ENCODE measurements at regions not wholly inside any gene's neighbourhood (a gene's known extent, or its start where the extent isn't known, plus 50 kb on each side); places are given as distances from the start of the nearest gene placed in this dataset.
"Not testable (repeated sequence)": the region's sequence is repeated elsewhere in the genome, so short reads cannot be mapped to it uniquely, and the experiment has no call there.

DNA sequence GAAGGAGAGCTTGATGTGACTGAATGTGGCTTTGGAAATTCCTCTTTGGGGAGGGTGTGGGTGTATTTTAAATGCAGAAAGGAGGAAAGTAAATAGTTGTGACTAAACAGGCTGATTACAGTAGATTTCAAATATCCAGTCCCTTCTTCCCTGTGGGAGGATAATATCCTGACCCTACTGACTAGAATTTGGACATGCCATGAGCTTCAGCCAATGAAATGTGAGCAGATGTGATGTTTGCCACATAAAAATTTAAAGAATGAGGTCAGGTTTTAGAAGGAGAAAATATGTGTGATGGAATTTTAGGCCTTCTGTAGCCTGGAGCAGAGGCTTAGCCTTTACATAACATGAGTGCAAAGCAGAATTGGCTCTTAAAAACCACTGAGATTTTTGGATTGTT is 1218.9 kb downstream of the ROBO2 start:
- FAIRE-seq = no peak

DNA sequence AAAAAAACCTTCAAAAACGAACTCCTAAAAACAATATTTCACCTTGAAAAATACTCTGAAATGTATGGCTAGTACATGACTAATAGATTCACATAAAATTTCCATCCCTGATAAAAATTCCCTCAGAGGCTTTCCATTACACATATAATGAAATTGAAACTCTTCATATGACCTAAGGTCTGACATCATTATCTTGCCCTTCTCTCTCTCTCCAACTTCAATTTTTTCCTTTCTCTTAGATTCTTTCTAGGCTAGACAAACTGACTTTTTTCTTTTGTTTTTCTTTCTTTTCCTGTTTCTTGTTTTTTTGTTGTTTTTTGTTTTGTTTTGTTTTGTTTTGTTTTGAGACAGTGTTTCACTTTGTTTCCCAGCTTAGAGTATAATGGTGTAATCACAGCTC is 1220.5 kb downstream of the ROBO2 start:
- no peak for FAIRE-seq

DNA sequence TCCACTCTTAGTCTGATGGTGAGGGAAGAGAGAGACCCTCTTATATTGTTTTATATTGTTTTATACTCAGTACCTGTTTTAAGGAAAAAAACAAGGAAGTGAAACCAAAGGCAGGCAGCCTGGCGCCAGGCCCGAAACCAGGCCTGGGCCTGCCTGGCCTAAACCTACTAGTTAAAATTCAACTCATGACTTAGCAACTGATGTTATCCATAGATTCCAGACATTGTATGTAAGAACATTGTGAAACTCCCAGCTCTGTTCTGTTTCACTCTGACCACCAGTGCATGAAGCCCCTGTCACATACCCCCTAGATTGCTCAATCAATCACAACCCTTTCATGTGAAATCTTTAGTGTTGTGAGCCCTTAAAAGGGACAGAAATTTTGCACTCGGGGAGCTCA is 1226.7 kb downstream of the ROBO2 start:
- not testable (repeated sequence) for FAIRE-seq

DNA sequence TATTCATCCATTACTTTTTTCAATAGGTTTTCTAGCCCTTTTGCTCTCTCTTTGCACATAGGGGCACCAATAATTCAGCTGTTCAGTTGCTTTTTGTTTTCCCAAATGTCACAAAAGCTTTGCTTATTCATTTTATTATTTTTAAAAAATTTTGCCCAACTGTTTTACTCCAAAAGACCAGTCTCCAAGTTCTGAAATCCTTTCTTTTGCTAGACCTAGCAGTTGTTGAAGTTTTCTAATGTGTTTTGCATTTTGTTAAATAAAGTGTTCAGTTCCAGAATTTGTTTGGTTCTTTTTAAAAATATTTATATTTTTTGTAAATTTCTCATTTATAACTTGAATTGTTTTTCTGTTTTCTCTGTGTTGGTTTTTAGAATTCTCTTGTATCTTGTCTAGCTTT is 1227.3 kb downstream of the ROBO2 start:
- FAIRE-seq = peak; percentile 85

DNA sequence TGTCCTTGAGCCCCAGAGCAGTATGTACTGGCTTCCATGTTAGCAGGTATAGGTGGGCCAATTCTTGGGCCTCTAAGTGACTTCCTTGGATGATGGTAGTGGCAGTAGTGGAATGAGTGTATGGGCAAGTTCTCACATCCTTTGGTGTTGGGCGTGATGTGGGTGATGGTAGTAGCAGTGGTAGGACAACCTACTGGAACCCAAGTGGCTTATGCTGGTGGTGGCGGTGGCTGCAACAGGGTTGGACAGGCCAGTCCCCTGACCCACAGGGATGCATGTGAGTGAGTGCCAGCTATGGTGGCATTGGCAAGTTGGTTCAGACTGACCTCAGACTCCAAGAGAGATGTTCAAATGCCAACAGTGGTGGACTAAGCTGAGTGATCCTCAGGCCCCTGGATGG is 1228.2 kb downstream of the ROBO2 start:
- FAIRE-seq = no peak

DNA sequence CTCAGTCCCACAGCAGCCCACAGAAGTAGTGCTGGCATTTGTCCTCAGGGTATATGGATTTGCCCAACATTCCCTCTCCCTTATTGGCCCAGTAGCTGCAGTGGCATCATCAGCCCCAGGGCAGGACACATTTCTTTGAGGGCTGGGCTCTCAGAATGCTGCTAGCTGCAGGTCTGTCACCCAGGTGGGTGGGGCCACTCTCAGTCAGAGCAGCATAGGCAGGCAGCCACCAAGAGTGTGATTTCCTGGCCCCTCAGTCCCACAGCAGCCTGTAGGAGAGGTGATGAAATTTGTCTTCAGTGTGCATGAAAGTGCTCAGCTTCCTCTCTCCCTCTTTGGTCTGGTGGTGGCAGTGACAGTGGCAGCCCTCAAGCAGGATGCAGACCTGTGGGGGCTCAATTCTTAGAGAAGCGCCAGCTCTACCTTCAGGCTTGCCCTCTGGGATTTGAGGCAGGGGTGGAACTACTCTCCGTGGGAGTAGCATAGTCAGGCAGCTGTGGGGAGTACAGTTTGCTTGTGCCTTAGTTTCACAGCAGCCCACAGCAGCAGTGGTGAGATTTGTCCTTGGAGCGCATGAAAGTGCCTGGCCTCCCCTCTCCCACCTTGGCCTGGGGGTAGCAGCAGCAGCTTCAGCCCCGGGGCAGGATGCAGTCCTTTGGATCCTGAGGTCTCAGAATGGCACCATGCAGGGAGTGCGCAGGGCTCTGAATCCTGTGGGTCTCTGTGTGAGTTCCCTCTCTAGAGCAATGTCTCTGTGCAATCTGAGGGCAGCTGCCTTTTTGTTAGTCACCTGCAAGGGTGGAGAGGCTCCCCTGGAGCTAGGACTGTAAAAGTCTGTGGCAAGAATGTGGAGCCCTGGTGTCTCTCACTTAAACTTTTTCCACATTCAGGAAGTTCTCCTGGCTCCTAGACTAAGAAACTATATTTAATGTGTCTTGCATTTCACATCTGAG is 1229.1 kb downstream of the ROBO2 start:
- FAIRE-seq = no peak

DNA sequence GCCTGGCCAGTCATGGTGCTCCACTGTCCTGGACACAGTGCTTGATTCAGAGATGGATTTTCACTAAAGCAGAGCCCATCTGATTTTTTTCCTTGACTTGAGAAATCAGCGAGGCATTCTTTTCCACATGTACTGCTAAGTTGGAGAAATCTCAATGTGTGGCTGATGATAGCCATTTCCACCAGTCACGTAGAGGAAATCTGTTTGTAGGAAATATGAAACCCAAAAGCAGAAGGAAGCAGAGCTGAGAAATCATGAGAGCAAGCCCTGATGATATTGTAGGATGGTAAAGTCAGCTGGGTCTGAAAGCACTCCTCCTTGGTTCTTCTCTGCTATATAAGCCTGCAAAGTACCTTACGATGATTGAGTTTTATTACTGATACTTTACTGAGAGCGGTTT is 1233.4 kb downstream of the ROBO2 start:
- FAIRE-seq = no peak

DNA sequence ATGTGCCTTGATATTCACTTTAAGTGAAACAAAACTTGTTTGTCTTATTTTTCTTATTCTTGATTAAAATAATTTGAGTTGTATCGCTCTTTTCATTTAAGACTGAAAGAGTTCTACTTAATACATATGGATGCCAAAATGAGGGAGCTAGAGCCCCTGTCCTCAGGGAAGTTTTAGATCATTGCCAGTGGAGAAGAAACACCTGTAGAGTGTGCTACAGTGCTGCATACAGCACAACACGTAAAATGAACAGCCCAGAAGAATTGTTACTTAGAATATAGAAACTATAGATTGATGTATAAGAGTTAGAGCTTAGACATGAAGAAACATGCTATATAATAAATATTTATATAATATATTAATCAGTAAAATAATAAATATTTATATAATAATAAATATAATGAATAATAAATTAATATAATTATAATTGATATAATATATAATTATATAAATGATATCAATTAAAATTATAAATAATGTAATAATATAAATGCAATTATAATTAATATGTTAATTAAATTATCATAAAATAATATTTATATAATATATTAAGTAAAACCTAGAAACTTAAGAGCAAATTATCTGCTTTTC is 1234.7 kb downstream of the ROBO2 start:
- FAIRE-seq = peak; percentile 99

DNA sequence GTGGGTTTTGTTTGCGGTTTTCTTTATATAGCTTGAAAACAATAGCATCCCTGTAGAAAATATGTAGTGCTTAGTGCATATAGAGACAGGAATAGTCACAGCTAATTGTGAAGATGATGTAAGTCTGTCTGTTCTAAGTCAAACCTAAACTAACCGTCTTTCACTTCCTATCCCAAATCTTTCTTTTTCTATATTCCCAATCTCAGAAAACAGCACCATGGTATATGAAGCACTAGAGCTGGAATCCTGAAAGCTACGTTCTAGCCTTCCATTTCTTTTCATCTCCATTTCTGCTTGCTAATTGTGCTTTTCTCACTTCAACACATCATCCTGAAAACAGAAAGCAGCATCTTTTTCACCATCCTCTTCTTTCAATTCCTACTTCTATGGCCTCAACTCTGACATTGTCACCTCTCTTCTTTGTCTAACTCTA is 1235.5 kb downstream of the ROBO2 start:
- FAIRE-seq = no peak

DNA sequence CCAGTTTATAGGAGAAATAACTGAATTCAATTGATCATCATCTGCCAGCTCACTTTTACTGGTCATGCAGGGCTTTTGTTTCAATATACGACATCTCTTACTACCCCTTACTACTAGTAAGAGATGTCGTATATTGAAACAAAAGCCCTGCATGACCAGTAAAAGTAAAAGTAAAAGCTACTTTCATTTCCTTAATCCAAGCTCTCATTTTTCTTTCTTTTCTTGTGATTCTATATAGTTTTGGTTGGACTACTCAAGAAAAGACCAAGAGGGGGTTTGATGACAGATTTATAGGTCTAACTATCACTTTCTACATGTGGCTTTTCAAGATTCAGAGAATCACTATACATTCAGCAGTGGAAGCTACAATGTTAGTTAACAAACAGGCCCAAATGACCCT is 1237.3 kb downstream of the ROBO2 start:
- FAIRE-seq = no peak

DNA sequence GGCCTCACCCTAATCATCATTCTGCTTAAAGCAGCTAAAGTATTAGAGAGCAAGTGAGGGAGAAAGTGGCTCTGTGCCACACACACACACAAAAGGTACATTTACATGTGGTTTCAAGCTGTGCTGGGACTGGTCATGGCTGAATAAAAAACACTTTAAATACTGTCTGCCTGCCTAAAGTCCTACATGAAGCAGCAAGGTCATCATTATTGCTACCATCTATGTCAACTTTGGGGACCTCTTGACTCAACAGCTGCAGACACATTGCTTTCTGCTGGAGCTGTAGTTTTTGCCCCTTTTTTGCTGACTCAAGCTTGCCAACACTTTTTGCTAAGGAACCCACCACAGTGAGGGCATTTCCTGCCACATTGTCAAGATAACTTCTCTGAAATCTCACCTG is 1237.9 kb downstream of the ROBO2 start:
- FAIRE-seq = no peak

DNA sequence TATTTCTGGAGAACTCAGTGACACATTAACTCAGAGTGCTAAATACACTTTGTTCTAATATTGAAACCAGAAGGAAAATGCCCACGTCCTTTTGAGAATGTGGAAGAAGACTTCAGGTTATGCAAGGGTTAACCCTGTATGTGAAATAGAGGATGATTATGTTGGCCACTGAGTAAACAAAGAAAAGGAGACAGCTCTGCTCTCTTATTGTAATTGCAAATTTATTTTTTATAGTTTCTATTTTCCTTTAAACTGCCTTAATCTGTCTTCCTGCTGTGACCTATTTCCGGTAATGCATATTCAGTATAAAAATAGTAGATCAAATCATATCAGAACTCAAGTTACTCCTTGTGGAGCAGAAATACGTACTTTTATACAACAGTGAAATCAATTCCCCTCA is 1239.2 kb downstream of the ROBO2 start:
- no peak for FAIRE-seq

DNA sequence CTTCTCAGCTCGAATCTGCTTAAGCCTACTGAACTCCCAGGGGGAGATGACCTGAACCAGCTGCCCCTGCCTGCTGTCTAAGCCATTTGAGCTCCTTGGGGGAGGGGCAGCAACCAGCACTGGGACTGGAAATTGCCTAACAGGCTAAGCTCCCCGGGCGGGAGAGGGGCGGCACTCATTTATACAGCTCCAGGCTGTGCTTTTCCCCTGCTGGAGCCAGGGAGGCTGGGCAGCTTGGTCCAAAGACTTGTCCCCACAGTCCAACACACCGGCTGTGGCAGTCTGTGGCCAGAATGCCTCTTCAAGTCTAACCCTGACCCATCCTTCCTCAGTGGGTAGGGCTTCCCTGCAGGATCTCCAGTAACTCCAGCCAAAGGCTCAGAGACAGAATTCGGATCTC is 1241.5 kb downstream of the ROBO2 start:
- no peak for FAIRE-seq

DNA sequence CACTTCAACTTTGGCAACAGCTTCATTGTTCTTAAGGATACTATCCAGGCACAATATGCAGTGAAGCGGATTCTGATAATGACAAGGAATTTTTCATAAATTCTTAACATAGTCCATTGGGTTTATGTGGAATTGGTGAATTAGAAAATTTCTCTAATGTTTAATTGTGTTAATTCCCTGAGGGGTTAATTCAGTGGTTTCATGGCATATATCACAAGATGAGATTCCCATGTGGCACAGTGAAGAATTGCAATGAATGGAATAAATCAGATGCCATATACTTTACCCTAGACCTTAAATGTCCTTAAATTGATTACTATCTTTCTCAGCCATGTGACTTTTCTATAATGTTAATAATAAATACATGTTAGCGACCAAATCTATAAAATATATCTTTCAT is 1244.1 kb downstream of the ROBO2 start:
- FAIRE-seq = no peak

DNA sequence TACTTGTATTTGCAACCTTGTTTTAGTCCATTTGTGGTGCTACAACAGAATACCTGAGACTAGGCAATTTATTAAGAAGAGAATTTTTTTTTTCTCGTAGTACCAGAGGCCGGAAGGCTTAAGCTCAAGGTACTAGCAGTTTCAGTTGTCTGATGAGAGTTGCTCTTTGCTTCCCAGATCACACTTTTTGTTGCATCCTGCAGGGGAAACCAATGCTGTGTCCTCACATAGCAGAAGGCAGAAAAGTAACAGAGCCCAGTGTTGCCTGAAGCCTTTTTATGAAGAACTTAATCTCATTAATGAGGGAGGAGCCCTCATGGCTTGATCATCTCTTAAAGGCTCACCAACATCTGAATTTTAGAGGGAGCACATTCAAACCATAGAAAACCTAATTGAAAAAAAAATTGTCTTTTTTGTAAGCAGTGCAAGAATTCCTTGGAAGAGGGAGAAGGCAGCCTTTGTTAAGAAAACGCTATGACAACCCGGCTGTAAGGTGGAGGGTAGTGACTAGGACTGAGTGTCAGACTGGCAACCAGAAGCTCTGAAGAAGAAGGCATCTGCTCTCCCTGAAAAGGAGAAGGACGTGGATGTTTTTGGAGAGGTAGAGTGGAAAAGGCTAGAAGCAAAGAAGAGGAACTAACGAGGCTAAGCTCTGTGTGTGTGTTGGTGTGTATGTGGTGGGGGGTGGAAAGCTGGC is 1245.3 kb downstream of the ROBO2 start:
- no peak for FAIRE-seq

DNA sequence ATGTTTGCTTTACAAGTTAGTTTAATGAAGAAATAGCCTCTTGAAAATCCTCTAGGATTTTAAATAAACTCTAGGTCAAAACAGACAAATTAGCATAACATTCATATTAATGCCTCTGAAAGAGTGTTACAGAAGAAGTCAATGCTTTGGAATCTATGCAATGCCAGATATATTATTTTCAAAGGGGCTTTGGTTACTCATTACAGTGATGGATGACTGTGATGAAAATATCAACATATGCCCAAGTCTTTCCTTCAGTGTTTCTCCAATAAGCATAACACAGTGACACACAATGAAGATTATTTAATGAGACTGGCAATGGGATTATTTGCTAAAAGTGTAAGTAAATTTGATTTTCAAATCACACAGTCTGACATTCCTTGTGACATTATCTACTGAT is 1247.2 kb downstream of the ROBO2 start:
- FAIRE-seq = no peak

DNA sequence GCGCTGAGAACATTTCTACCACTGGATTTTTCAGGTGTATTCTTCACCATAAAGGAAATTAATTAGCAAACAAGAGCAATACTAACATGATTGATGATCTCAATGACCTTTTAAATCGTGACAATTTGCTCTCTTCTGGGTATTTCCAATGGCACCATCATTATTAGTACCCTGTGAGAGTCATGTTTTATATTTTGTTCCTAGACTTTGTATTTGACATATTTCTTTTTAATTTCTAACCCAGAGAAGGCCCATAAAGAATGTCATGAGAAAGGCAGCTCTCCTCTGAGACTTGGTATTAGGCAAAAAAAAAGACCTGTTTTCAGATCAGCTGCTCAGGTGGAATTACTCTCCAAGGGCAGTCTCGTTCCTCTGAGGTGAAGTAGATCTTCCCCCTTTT is 1253.4 kb downstream of the ROBO2 start:
- no peak for FAIRE-seq

DNA sequence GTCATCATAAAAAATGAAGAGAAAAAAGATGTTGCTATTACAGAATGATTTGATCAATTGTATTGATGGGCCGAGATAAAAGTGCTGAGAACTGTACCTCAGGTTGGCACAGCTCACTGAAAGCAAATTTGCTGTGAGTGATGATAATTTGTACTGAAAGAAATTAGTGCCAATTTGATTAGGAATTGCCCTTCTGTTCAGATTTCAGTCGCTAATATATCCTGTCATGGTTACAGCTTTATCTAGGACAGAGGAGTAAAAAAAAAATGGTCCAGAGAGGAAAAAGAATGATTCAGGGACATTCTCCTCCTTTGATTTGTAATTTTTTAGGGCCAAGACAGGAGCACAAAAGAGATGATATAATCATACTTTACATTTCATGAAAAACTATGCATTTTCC is 1264.2 kb downstream of the ROBO2 start:
- FAIRE-seq = no peak

DNA sequence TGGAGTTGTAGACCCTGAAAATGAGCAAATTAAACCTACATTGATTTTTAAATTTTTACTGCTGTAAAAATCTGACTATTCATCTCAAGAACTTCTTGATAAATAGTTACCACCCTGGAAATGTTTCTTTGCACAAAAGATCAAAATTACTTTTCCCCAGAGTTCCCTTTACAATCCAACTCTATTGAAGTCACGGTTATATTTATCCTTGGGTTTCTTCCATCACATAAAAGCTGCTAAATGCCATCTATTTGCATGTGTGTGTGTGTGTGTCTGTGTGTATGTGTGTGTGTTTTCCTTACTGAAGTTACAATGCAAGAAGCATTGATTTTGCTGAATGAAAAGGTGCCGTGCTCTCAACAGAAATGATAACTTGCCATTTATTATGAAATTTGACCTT is 1273.0 kb downstream of the ROBO2 start:
- no peak for FAIRE-seq

DNA sequence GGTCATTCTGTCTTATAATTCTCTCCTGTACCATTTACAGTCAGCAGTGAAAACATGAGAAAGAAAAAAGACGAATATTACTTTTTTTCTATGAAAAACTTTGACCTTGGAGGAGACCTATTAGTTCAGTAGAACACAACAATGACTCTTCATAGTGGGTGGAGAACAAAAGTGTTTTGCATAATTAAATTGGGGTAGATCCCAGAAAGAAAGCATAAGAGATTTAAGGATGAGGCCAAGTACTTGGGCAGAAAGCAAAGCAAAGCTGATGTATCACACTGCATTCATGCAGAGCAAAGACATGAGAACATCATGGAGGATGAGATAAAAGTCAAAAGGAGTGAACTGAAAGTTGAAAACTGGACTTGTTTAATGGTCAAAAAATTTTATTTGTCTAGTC is 1273.4 kb downstream of the ROBO2 start:
- FAIRE-seq = no peak

DNA sequence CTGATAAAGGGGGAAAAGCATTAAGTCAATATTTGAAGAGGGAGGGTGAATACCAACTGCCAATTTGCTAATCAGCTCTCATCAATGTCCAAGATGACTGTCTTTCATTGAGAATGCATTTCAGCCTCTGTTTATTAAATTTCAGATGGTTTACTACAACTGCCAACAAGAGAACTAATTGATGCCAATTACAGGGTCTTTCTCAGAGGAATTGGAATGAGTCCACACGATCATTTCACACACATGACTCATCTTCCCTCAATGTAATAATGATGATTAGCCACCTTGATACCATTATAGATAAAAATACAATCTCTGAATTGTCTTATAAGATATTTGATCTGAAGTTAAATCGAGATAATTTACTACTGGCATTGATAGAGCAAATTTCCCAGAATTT is 1274.4 kb downstream of the ROBO2 start:
- no peak for FAIRE-seq

DNA sequence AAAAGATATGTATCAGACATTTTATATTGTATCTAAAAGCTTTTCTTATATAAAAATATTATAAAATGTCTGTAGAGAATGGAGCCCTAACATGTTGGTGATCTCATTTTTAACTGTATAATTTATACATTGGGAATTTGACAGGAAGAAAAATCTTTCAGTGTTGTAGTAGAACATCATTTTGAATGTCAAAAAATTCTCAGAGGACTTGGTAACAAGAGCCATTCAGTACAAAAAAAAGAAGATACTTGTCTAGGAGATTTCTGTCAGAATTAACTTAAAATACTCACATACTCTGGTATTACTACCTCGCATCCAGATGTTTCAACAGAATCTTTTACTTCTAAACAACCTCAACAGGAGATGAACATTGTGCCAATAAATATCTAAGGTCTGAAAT is 1277.9 kb downstream of the ROBO2 start:
- FAIRE-seq = peak; percentile 56

DNA sequence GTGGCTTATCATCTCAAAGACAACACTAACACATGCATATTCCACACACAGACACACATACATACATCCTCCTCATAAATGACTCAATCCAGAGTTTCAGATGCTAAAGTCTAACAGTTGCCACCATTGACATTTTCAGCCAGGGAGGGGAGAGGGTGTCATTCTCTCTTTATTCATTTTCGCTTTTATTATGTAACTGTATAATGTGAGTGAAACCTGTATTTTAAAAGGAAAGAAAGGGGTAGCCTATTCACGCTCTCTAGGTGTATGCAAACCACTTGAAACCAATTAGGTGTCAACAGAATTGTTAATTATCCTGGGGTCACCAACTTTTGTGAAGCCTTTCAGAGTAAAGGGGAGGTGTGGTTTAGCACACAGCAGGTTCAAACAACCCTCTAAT is 1282.9 kb downstream of the ROBO2 start:
- FAIRE-seq = no peak

DNA sequence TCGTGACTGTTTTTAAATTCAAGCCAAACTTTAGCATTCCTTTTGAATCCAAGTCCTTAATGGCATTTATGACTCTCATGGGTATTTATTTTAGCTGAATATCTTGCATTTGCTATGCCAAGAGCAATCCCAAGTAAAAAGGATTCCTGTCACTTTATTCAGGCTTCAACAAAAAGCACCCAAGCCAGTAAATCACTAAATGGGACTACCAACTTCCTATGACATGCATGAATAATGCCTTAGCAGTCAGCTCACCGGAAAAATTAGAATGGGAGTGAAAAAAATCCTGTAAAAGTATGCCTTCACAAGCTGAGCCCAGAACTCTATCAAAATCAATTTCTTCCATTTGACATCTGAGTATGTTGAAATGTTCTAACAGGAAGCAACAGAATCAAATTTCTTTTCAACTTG is 1297.9 kb downstream of the ROBO2 start:
- no peak for FAIRE-seq
